ENCODE measurements at regions not wholly inside any gene's neighbourhood (a gene's known extent, or its start where the extent isn't known, plus 50 kb on each side); places are given as distances from the start of the nearest gene placed in this dataset.

DNA sequence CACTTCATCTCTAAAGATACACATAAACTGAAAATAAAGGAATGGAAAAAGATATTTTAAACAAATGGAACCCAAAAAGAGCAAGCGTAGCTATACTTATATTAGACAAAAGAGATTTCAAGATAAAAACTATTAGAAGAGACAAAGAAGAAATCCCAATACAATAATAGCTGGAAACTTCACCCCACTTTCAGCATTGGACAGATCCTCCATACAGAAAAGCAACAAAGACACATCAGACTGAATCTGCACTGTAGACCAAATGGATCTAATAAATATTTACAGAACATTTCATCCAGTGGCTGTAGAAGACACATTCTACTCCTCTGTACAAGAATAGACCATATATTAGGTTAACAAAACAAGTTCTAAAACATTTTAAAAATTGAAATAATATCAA is 117.6 kb upstream of the PDE3A start:
- H3K36me3 ChIP-seq (ENCODE audit: control insufficient read depth in 5 of 5, insufficient read depth in 5 of 5, low read length in 5 of 5) = no peaks in the 10 kb centered on the region
- no peaks in the 10 kb centered on the region for H3K4me1 ChIP-seq (ENCODE audit: control insufficient read depth in 5 of 5, insufficient read depth in 5 of 5, low read length in 5 of 5)
- no peak overlapping the region for H3K27ac ChIP-seq (ENCODE audit: low read depth, low read length)

DNA sequence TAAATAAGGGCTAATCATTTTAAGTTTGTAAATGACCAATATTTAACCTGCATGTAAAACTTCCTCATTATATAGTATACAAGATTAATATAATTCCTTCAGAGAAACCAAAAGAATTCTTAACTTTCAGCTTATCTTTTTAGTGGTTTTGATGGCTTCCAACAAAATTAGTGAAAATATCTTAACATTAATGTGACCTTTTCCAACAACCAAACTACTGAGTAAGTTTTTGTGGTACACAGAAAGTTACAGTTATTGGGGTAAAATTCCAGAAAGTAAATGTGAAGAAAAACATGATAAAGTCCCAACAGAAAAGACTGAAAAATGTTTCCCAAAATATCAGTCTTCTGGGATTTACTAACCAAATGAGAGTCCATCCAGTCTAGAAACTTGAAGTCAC is 111.0 kb upstream of the PDE3A start:
- H3K4me3 ChIP-seq (ENCODE audit: low read depth in 1 of 5, low read length in 5 of 5) = no peak overlapping the region
- H3K4me1 ChIP-seq (ENCODE audit: control insufficient read depth in 5 of 5, insufficient read depth in 5 of 5, low read length in 5 of 5) = no peaks in the 10 kb centered on the region
- H3K27ac ChIP-seq (ENCODE audit: low read depth, low read length) = no peak overlapping the region
- H3K27me3 ChIP-seq (ENCODE audit: control insufficient read depth in 5 of 5, insufficient read depth in 4 of 5, low read length in 5 of 5) = no peaks in the 10 kb centered on the region
- H3K9ac ChIP-seq (ENCODE audit: low read length in 5 of 5) = no peak overlapping the region
- H3K9me3 ChIP-seq (ENCODE audit: control insufficient read depth in 5 of 5, low read length in 5 of 5) = no peaks in the 10 kb centered on the region
- H3K36me3 ChIP-seq (ENCODE audit: control insufficient read depth in 5 of 5, insufficient read depth in 5 of 5, low read length in 5 of 5) = no peaks in the 10 kb centered on the region

More for the DNA sequence above, 117.6 kb upstream of the PDE3A start:
- no peak overlapping the region for H3K4me3 ChIP-seq (ENCODE audit: low read depth in 1 of 5, low read length in 5 of 5)
- peaks cover 0 to 6% (median 0%) of the 10 kb centered on the region in 5 donors for H3K9me3 ChIP-seq (ENCODE audit: control insufficient read depth in 5 of 5, low read length in 5 of 5)
- H3K9ac ChIP-seq (ENCODE audit: low read length in 5 of 5) = no peak overlapping the region
- H3K27me3 ChIP-seq (ENCODE audit: control insufficient read depth in 5 of 5, insufficient read depth in 4 of 5, low read length in 5 of 5) = no peaks in the 10 kb centered on the region

DNA sequence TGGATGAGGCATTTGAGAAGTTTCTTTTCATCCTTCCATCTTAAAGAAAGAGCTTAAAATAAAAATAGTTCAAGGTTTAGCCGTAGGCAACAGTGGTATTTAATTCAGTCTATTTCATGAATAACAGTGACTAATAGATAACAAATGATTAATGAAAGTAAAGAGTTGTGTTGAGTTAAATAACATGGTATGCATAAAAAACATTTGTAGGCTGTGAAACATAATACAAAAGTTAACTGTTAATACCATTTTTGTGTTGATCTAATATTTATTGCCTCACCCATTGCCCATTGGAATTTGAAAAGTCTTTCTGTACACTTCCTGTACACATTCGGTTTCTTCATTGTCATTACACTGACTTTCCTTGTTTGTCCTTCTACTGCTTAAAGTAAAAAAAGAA is 108.6 kb upstream of the PDE3A start:
- H3K4me1 ChIP-seq (ENCODE audit: control insufficient read depth in 5 of 5, insufficient read depth in 5 of 5, low read length in 5 of 5) = no peaks in the 10 kb centered on the region
- no peak overlapping the region for H3K27ac ChIP-seq (ENCODE audit: low read depth, low read length)
- H3K4me3 ChIP-seq (ENCODE audit: low read depth in 1 of 5, low read length in 5 of 5) = no peak overlapping the region
- no peak overlapping the region for H3K9ac ChIP-seq (ENCODE audit: low read length in 5 of 5)
- no peaks in the 10 kb centered on the region for H3K27me3 ChIP-seq (ENCODE audit: control insufficient read depth in 5 of 5, insufficient read depth in 4 of 5, low read length in 5 of 5)
- no peaks in the 10 kb centered on the region for H3K36me3 ChIP-seq (ENCODE audit: control insufficient read depth in 5 of 5, insufficient read depth in 5 of 5, low read length in 5 of 5)
- no peaks in the 10 kb centered on the region for H3K9me3 ChIP-seq (ENCODE audit: control insufficient read depth in 5 of 5, low read length in 5 of 5)

DNA sequence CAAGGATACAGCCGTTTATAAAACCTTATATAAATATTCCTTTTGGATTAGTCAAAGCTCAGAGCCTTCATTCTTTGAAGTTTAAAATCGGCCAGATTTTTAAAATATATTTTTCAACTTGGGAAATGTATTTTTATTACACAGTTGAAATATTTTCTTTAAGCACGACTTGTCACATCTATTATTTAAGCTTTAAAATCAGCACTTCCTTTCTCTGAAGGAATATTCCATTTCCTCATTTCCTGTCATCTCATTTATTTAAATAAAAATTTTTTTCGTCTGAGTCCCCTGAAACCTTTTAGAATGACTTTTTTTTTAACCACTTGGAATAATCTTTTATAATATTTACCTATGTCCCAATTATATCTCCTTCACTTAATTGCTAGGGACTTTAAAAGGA is 107.5 kb upstream of the PDE3A start:
- Histone ChIP-seq H3K9ac (ENCODE audit: low read length in 5 of 5) (no peak overlapping the region), H3K27me3 (ENCODE audit: control insufficient read depth in 5 of 5, insufficient read depth in 4 of 5, low read length in 5 of 5) (no peaks in the 10 kb centered on the region), H3K36me3 (ENCODE audit: control insufficient read depth in 5 of 5, insufficient read depth in 5 of 5, low read length in 5 of 5) (no peaks in the 10 kb centered on the region), H3K4me1 (ENCODE audit: control insufficient read depth in 5 of 5, insufficient read depth in 5 of 5, low read length in 5 of 5) (no peaks in the 10 kb centered on the region), H3K4me3 (ENCODE audit: low read depth in 1 of 5, low read length in 5 of 5) (no peak overlapping the region), H3K27ac (ENCODE audit: low read depth, low read length) (no peak overlapping the region), H3K9me3 (ENCODE audit: control insufficient read depth in 5 of 5, low read length in 5 of 5) (no peaks in the 10 kb centered on the region)

DNA sequence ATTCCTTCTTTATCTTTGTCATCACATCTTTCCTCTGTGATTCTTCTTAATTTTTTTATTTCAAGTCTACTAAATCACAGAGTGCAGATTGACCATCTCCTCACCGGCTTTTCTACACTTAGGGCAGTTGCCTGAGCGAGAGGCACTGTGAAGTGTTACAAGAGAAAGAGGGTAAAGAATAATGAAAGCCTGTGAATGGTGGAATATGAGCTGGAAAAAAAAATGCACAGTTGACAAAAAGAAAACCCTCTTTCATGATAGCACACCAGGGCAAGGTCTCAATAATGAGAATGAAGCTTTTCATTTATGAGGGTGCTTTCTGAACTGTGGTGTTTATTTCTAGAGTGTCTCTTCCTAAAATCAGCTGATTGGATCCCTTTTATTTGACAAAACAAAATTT is 106.2 kb upstream of the PDE3A start:
- Histone ChIP-seq H3K36me3 (ENCODE audit: control insufficient read depth in 5 of 5, insufficient read depth in 5 of 5, low read length in 5 of 5) (no peaks in the 10 kb centered on the region), H3K27ac (ENCODE audit: low read depth, low read length) (no peak overlapping the region), H3K4me3 (ENCODE audit: low read depth in 1 of 5, low read length in 5 of 5) (no peak overlapping the region), H3K4me1 (ENCODE audit: control insufficient read depth in 5 of 5, insufficient read depth in 5 of 5, low read length in 5 of 5) (no peaks in the 10 kb centered on the region), H3K9ac (ENCODE audit: low read length in 5 of 5) (no peak overlapping the region), H3K27me3 (ENCODE audit: control insufficient read depth in 5 of 5, insufficient read depth in 4 of 5, low read length in 5 of 5) (no peaks in the 10 kb centered on the region), H3K9me3 (ENCODE audit: control insufficient read depth in 5 of 5, low read length in 5 of 5) (no peaks in the 10 kb centered on the region)

DNA sequence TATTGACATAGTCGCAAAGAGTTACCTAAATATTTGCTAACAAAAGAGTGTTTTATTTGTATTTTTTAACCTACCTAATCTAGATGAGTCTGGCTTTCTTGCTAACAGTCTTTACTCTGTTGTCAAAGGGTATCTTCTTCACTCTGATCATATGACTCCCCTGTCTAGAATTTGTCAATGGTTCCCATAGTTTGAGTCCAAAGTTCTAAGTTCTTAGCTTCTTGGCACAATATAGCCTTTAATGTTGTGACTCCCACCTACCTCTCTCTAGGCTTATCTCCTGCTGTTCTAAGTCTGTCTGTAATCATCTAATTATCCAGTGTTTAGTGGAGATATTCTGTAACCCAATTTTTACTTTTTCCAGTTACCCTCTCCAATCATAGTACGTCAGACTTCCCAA is 104.3 kb upstream of the PDE3A start:
- Histone ChIP-seq H3K27me3 (ENCODE audit: control insufficient read depth in 5 of 5, insufficient read depth in 4 of 5, low read length in 5 of 5) (no peaks in the 10 kb centered on the region), H3K27ac (ENCODE audit: low read depth, low read length) (no peak overlapping the region), H3K36me3 (ENCODE audit: control insufficient read depth in 5 of 5, insufficient read depth in 5 of 5, low read length in 5 of 5) (no peaks in the 10 kb centered on the region), H3K4me3 (ENCODE audit: low read depth in 1 of 5, low read length in 5 of 5) (no peak overlapping the region), H3K4me1 (ENCODE audit: control insufficient read depth in 5 of 5, insufficient read depth in 5 of 5, low read length in 5 of 5) (no peaks in the 10 kb centered on the region), H3K9ac (ENCODE audit: low read length in 5 of 5) (no peak overlapping the region), H3K9me3 (ENCODE audit: control insufficient read depth in 5 of 5, low read length in 5 of 5) (no peaks in the 10 kb centered on the region)

DNA sequence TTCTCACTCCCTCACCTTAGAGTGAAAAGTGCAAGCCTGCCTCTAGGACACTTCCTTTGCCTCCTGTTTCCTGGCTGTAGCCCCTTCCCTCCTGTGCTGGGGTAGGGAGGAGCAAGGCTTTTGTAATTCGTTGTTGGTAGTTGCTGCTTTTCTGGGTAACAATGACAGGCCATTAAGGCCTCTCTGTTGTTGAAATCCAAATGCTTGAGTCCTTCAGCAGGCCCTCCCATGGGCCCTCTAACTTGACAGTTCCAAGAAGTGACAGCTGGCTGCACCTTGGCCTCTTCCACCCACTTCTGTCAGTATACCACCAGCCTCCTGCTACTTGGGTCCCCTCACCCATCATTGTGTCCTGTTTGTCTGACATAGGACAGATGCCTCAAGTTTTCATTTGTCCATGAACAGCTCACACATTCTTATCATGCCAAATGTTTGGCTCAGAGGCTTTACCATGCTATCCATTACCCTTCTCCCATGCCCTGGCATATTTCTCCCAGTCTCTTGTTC is 103.7 kb upstream of the PDE3A start:
- Histone ChIP-seq H3K27ac (ENCODE audit: low read depth, low read length) (no peak overlapping the region), H3K4me1 (ENCODE audit: control insufficient read depth in 5 of 5, insufficient read depth in 5 of 5, low read length in 5 of 5) (no peaks in the 10 kb centered on the region), H3K36me3 (ENCODE audit: control insufficient read depth in 5 of 5, insufficient read depth in 5 of 5, low read length in 5 of 5) (no peaks in the 10 kb centered on the region), H3K9me3 (ENCODE audit: control insufficient read depth in 5 of 5, low read length in 5 of 5) (no peaks in the 10 kb centered on the region), H3K27me3 (ENCODE audit: control insufficient read depth in 5 of 5, insufficient read depth in 4 of 5, low read length in 5 of 5) (no peaks in the 10 kb centered on the region), H3K9ac (ENCODE audit: low read length in 5 of 5) (no peak overlapping the region), H3K4me3 (ENCODE audit: low read depth in 1 of 5, low read length in 5 of 5) (no peak overlapping the region)

DNA sequence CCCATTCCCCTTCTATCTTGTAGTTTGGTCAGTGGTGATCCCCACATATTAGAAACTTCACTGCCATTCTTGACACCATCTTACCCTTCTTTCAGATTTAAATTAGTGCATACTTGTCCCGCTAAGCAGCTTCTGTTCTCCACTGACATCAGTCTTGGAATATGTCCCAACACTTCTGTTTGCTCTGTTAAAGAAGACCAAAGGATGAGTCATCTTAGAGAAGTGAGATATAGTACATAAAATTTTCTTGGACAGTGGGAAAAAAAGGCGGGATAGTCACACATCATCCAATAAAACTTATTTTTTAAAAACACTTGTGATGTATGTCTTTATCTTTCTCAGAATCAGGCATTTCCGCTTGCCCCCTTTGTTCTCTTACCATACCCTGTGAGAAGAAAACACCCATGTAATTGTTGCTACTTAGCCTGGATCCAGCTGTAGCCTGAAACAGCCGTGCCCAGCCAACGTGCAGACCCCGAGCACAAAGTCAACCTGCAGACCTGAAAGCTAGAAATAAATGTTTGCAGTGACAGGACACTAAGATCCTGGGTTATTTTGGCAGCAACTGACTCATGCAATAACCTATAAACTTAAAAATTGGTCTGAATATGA is 100.1 kb upstream of the PDE3A start:
- Histone ChIP-seq H3K36me3 (ENCODE audit: control insufficient read depth in 5 of 5, insufficient read depth in 5 of 5, low read length in 5 of 5) (no peaks in the 10 kb centered on the region), H3K4me1 (ENCODE audit: control insufficient read depth in 5 of 5, insufficient read depth in 5 of 5, low read length in 5 of 5) (peaks cover 0 to 12% (median 0%) of the 10 kb centered on the region in 5 donors), H3K27me3 (ENCODE audit: control insufficient read depth in 5 of 5, insufficient read depth in 4 of 5, low read length in 5 of 5) (no peaks in the 10 kb centered on the region), H3K9ac (ENCODE audit: low read length in 5 of 5) (no peak overlapping the region), H3K27ac (ENCODE audit: low read depth, low read length) (no peak overlapping the region), H3K9me3 (ENCODE audit: control insufficient read depth in 5 of 5, low read length in 5 of 5) (no peaks in the 10 kb centered on the region), H3K4me3 (ENCODE audit: low read depth in 1 of 5, low read length in 5 of 5) (no peak overlapping the region)

DNA sequence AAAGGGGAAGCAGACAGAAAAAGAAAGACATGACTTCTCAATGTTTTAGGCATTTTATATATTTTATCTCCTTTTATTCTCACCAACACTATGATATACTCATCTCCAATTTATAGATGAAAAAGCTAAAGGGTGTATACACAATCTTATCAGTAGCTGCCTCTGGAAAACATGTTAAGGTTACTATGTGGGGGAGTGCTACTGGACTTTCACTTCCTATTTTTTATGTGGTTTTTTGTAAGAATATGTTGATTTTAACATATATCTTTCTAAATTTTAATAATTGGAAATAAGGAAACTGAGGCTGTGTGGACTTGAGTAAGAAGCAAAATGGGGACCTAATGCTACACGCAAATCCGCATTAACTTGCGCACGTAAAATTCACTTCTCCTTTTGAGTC is 99.6 kb upstream of the PDE3A start:
- no peak overlapping the region for H3K4me3 ChIP-seq (ENCODE audit: low read depth in 1 of 5, low read length in 5 of 5)
- no peaks in the 10 kb centered on the region for H3K9me3 ChIP-seq (ENCODE audit: control insufficient read depth in 5 of 5, low read length in 5 of 5)
- no peaks in the 10 kb centered on the region for H3K27me3 ChIP-seq (ENCODE audit: control insufficient read depth in 5 of 5, insufficient read depth in 4 of 5, low read length in 5 of 5)
- peaks cover 0 to 12% (median 0%) of the 10 kb centered on the region in 5 donors for H3K4me1 ChIP-seq (ENCODE audit: control insufficient read depth in 5 of 5, insufficient read depth in 5 of 5, low read length in 5 of 5)
- no peak overlapping the region for H3K27ac ChIP-seq (ENCODE audit: low read depth, low read length)
- no peaks in the 10 kb centered on the region for H3K36me3 ChIP-seq (ENCODE audit: control insufficient read depth in 5 of 5, insufficient read depth in 5 of 5, low read length in 5 of 5)
- H3K9ac ChIP-seq (ENCODE audit: low read length in 5 of 5) = no peak overlapping the region

DNA sequence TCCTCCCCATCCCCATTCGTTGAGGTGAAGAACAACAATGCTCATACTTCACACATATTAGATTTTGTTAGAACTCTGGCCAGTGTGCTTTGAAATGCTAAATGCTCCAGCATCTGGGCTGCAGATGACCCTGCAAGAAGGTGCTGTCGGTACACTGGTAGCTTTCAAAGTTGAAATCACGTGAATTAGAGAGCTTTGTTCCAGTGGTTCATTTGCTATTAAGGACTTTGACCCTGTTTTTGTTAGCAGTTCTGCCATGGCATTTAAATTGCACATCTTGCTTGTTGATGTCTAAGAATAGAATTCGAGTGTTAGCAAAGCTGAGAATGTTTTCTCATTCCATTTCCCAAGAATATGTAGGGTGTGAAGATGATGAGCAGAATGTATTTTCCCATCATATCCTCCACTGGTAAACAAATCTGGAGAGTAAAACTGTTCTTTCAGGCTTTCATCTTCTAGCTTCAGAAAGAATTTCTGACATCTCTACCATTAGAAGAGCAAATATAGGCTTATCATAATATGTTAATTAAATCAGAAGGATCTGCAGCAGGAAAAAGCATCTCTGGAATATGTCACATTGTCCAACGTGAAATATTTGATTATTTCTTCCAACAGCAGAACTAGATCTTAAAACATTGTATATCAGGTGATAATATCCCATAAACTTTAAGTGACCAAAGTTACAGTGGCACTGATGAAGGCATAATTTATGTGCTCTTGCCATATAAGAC is 98.8 kb upstream of the PDE3A start:
- peaks cover 0 to 12% (median 0%) of the 10 kb centered on the region in 5 donors for H3K4me1 ChIP-seq (ENCODE audit: control insufficient read depth in 5 of 5, insufficient read depth in 5 of 5, low read length in 5 of 5)
- no peaks in the 10 kb centered on the region for H3K27me3 ChIP-seq (ENCODE audit: control insufficient read depth in 5 of 5, insufficient read depth in 4 of 5, low read length in 5 of 5)
- H3K27ac ChIP-seq (ENCODE audit: low read depth, low read length) = no peak overlapping the region
- H3K36me3 ChIP-seq (ENCODE audit: control insufficient read depth in 5 of 5, insufficient read depth in 5 of 5, low read length in 5 of 5) = no peaks in the 10 kb centered on the region
- no peaks in the 10 kb centered on the region for H3K9me3 ChIP-seq (ENCODE audit: control insufficient read depth in 5 of 5, low read length in 5 of 5)
- H3K4me3 ChIP-seq (ENCODE audit: low read depth in 1 of 5, low read length in 5 of 5) = no peak overlapping the region
- H3K9ac ChIP-seq (ENCODE audit: low read length in 5 of 5) = no peak overlapping the region

Measured in subcutaneous abdominal adipose tissue (tissue), 5 donors.